Esophagus muscularis mucosa (tissue), 4 donors: ENCODE measurements at regions not wholly inside any gene's neighbourhood (a gene's known extent, or its start where the extent isn't known, plus 50 kb on each side); places are given as distances from the start of the nearest gene placed in this dataset.

Source experiments
- DNase-seq: peaks from one replicate; pipeline ENCODE4 v3.0.0-alpha.2; 2017; ENCODE audit errors: extremely low spot score
- H3K27ac ChIP-seq, 4 donors: fragments of 200-600 bp; sonication (generic); replicated peaks in 1 of 4; 1 replicate in 3 of 4; 2 replicates in 1 of 4; pipeline ENCODE4 v1.5.1; 2016 to 2019; ENCODE audit warnings: mild to moderate bottlenecking in 1 of 4
- H3K27me3 ChIP-seq, 4 donors: fragments of 200-600 bp; sonication (generic); one replicate each; pipeline versions ENCODE4 v1.5.1 to v1.6.0; 2016 to 2019
- H3K36me3 ChIP-seq, 4 donors: fragments of 200-600 bp; sonication (generic); one replicate each; pipeline ENCODE4 v1.5.1; 2016 to 2019
- H3K4me1 ChIP-seq, 4 donors: fragments of 200-600 bp; sonication (generic); one replicate each; pipeline ENCODE4 v1.5.1; 2016 to 2019
- H3K4me3 ChIP-seq, 4 donors: fragments of 200-600 bp; sonication (generic); 1 replicate in 2 of 4; 2 replicates in 2 of 4; pipeline ENCODE4 v1.5.1; 2016 to 2019; ENCODE audit warnings: mild to moderate bottlenecking in 4 of 4, moderate library complexity in 1 of 4
- H3K9me3 ChIP-seq, 4 donors: fragments of 200-600 bp; sonication (generic); 1 replicate in 3 of 4; 2 replicates in 1 of 4; pipeline ENCODE4 v1.5.1; 2016 to 2019
- EP300 ChIP-seq: sonication (generic); formaldehyde crosslinking; IDR thresholded peaks from one replicate; pipeline ENCODE4 v1.6.1; 2017; ENCODE audit warnings: antibody characterized with exemption
- POLR2A ChIP-seq: fragments of 450-650 bp; IDR thresholded peaks from one replicate; pipeline ENCODE4 v1.6.1; 2017; ENCODE audit warnings: antibody characterized with exemption, moderate library complexity, mild to moderate bottlenecking, low read depth
- POLR2AphosphoS5 ChIP-seq, 2 donors: sonication (generic); formaldehyde crosslinking; IDR thresholded peaks; one replicate each; pipeline ENCODE4 v1.6.1; 2017; ENCODE audit warnings: antibody characterized with exemption in 2 of 2
- WGBS: methylation state at CpG from one replicate; pipeline ENCODE4 v1.1.5; 2018; 5-methylcytosine and 5-hydroxymethylcytosine counted together
- intact Hi-C: fragments of 100-400 bp; cut with DNase I; formaldehyde crosslinking; loops from one replicate; pipeline ENCODE4 v1.15.1; 2023
- TF ChIP-seq, protein P1 (sequence below), 3 experiments: fragments of 200-600 bp in 2 of 3; fragments of 450-650 bp in 1 of 3; sonication (generic) in 2 of 3; IDR thresholded peaks; one replicate each; pipeline ENCODE4 v1.5.1; 2017 to 2019; ENCODE audit warnings: antibody characterized with exemption in 3 of 3, mild to moderate bottlenecking in 2 of 3, moderate library complexity in 1 of 3

- H3K4me3 ChIP-seq, result no peak overlapping the region
- H3K9me3 ChIP-seq, result no peaks in the 10 kb centered on the region
- H3K27ac ChIP-seq, result no peak overlapping the region
- 96% methylated on average over 1 of the region's 1 CpG for WGBS
- DNase-seq, result no peak
- no peak for TF ChIP-seq POLR2A
- TF ChIP-seq, protein P1, sequence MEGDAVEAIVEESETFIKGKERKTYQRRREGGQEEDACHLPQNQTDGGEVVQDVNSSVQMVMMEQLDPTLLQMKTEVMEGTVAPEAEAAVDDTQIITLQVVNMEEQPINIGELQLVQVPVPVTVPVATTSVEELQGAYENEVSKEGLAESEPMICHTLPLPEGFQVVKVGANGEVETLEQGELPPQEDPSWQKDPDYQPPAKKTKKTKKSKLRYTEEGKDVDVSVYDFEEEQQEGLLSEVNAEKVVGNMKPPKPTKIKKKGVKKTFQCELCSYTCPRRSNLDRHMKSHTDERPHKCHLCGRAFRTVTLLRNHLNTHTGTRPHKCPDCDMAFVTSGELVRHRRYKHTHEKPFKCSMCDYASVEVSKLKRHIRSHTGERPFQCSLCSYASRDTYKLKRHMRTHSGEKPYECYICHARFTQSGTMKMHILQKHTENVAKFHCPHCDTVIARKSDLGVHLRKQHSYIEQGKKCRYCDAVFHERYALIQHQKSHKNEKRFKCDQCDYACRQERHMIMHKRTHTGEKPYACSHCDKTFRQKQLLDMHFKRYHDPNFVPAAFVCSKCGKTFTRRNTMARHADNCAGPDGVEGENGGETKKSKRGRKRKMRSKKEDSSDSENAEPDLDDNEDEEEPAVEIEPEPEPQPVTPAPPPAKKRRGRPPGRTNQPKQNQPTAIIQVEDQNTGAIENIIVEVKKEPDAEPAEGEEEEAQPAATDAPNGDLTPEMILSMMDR (IDR thresholded peaks at IDR 0.05), result no peak
- TF ChIP-seq EP300, result no peak
- TF ChIP-seq POLR2AphosphoS5 (IDR thresholded peaks at IDR 0.05), result no peak
- intact Hi-C loops, result no loop called here
- H3K27me3 ChIP-seq, result no peaks in the 10 kb centered on the region
- no peaks in the 10 kb centered on the region for H3K36me3 ChIP-seq
- H3K4me1 ChIP-seq, result no peaks in the 10 kb centered on the region
Measured at GRCh38 chr10:4758256-4758655, 67.8 kb upstream of the AKR1E2 start.

- Histone ChIP-seq H3K36me3 (no peaks in the 10 kb centered on the region), H3K4me1 (no peaks in the 10 kb centered on the region), H3K27me3 (no peaks in the 10 kb centered on the region), H3K27ac (no peak overlapping the region), H3K9me3 (no peaks in the 10 kb centered on the region), H3K4me3 (no peak overlapping the region)
- TF ChIP-seq EP300 (no peak), POLR2A (no peak), POLR2AphosphoS5 (IDR thresholded peaks at IDR 0.05) (no peak)
- TF ChIP-seq, protein P1 (IDR thresholded peaks at IDR 0.05), result no peak
- intact Hi-C loops, result no loop called here
- 84% methylated on average over 10 of the region's 10 CpGs for WGBS
- DNase-seq, result no peak
Measured at GRCh38 chr10:4755286-4755989, 70.6 kb upstream of the AKR1E2 start.

GRCh38 chr10:4754143-4754542 is 71.9 kb upstream of the AKR1E2 start:
- Histone ChIP-seq H3K4me3 (no peak overlapping the region), H3K9me3 (no peaks in the 10 kb centered on the region), H3K27me3 (no peaks in the 10 kb centered on the region), H3K27ac (no peak overlapping the region), H3K4me1 (no peaks in the 10 kb centered on the region), H3K36me3 (no peaks in the 10 kb centered on the region)
- intact Hi-C loops, result no loop called here
- TF ChIP-seq POLR2A, result no peak
- TF ChIP-seq POLR2AphosphoS5 (IDR thresholded peaks at IDR 0.05), result no peak
- TF ChIP-seq, protein P1 (IDR thresholded peaks at IDR 0.05), result no peak
- 91% methylated on average over 8 of the region's 8 CpGs for WGBS
- no peak for DNase-seq

GRCh38 chr10:4751211-4751610 is 74.8 kb upstream of the AKR1E2 start:
- Histone ChIP-seq H3K9me3 (no peaks in the 10 kb centered on the region), H3K27ac (no peak overlapping the region), H3K4me1 (no peaks in the 10 kb centered on the region), H3K36me3 (no peaks in the 10 kb centered on the region), H3K4me3 (no peak overlapping the region), H3K27me3 (no peaks in the 10 kb centered on the region)
- TF ChIP-seq EP300 (no peak), POLR2AphosphoS5 (IDR thresholded peaks at IDR 0.05) (no peak), POLR2A (no peak)
- TF ChIP-seq, protein P1 (IDR thresholded peaks at IDR 0.05), result no peak
- DNase-seq, result no peak
- 94% methylated on average over 2 of the region's 2 CpGs for WGBS
- intact Hi-C loops, result no loop called here

GRCh38 chr10:4749271-4749574 is 76.8 kb upstream of the AKR1E2 start:
- no peak for DNase-seq
- no peaks in the 10 kb centered on the region for H3K27me3 ChIP-seq
- H3K27ac ChIP-seq, result no peak overlapping the region
- intact Hi-C loops, result no loop called here
- TF ChIP-seq POLR2AphosphoS5 (IDR thresholded peaks at IDR 0.05) (no peak), POLR2A (no peak), EP300 (no peak)
- TF ChIP-seq, protein P1 (IDR thresholded peaks at IDR 0.05), result no peak
- no peak overlapping the region for H3K4me3 ChIP-seq
- H3K36me3 ChIP-seq, result no peaks in the 10 kb centered on the region
- no peaks in the 10 kb centered on the region for H3K9me3 ChIP-seq
- WGBS, result 100% methylated on average over 4 of the region's 4 CpGs
- H3K4me1 ChIP-seq, result no peaks in the 10 kb centered on the region
